ENCODE measurements at regions not wholly inside any gene's neighbourhood (a gene's known extent, or its start where the extent isn't known, plus 50 kb on each side); places are given as distances from the start of the nearest gene placed in this dataset.
"Not testable (repeated sequence)": the region's sequence is repeated elsewhere in the genome, so short reads cannot be mapped to it uniquely, and the experiment has no call there.

GRCh38 chr2:216981951-216982350 lies 122.1 kb upstream of the TNP1 start:
- H3K27me3 ChIP-seq (ENCODE audit: control insufficient read depth in 1 of 2, insufficient read depth in 2 of 2, low read length in 2 of 2); H3K27ac ChIP-seq (ENCODE audit: low read depth, low read length); H3K36me3 ChIP-seq (ENCODE audit: insufficient read depth, low read length); H3K9me3 ChIP-seq (ENCODE audit: low read length); H3K9ac ChIP-seq (ENCODE audit: low read length); H3K4me1 ChIP-seq (ENCODE audit: insufficient read depth, low read length); H3K4me3 ChIP-seq (ENCODE audit: low read depth in 1 of 2, low read length in 2 of 2): not testable (repeated sequence)

- H3K9ac ChIP-seq (ENCODE audit: low read length); H3K4me3 ChIP-seq (ENCODE audit: low read depth in 1 of 2, low read length in 2 of 2); H3K27me3 ChIP-seq (ENCODE audit: control insufficient read depth in 1 of 2, insufficient read depth in 2 of 2, low read length in 2 of 2); H3K9me3 ChIP-seq (ENCODE audit: low read length); H3K36me3 ChIP-seq (ENCODE audit: insufficient read depth, low read length); H3K4me1 ChIP-seq (ENCODE audit: insufficient read depth, low read length); H3K27ac ChIP-seq (ENCODE audit: low read depth, low read length): not testable (repeated sequence)
Measured at GRCh38 chr2:216980510-216980909, 120.6 kb upstream of the TNP1 start.

- no peak overlapping the region for H3K9ac ChIP-seq (ENCODE audit: low read length)
- no peaks in the 10 kb centered on the region for H3K9me3 ChIP-seq (ENCODE audit: low read length)
- no peak overlapping the region for H3K27ac ChIP-seq (ENCODE audit: low read depth, low read length)
- peaks cover 21% of the 10 kb centered on the region for H3K4me1 ChIP-seq (ENCODE audit: insufficient read depth, low read length)
- peak overlapping the region in 1 of 2 donors; percentile 10 for H3K4me3 ChIP-seq (ENCODE audit: low read depth in 1 of 2, low read length in 2 of 2)
- no peaks in the 10 kb centered on the region for H3K27me3 ChIP-seq (ENCODE audit: control insufficient read depth in 1 of 2, insufficient read depth in 2 of 2, low read length in 2 of 2)
- H3K36me3 ChIP-seq (ENCODE audit: insufficient read depth, low read length): no peaks in the 10 kb centered on the region
Measured at GRCh38 chr2:216974321-216975302, 114.7 kb upstream of the TNP1 start.

GRCh38 chr2:216971593-216971992 lies 111.7 kb upstream of the TNP1 start:
- Histone ChIP-seq H3K9me3 (ENCODE audit: low read length) (no peaks in the 10 kb centered on the region), H3K27me3 (ENCODE audit: control insufficient read depth in 1 of 2, insufficient read depth in 2 of 2, low read length in 2 of 2) (no peaks in the 10 kb centered on the region), H3K36me3 (ENCODE audit: insufficient read depth, low read length) (no peaks in the 10 kb centered on the region), H3K9ac (ENCODE audit: low read length) (no peak overlapping the region), H3K27ac (ENCODE audit: low read depth, low read length) (no peak overlapping the region), H3K4me3 (ENCODE audit: low read depth in 1 of 2, low read length in 2 of 2) (no peak overlapping the region), H3K4me1 (ENCODE audit: insufficient read depth, low read length) (peaks cover 21% of the 10 kb centered on the region)

- Histone ChIP-seq H3K9me3 (ENCODE audit: low read length) (no peaks in the 10 kb centered on the region), H3K4me3 (ENCODE audit: low read depth in 1 of 2, low read length in 2 of 2) (no peak overlapping the region), H3K4me1 (ENCODE audit: insufficient read depth, low read length) (peaks cover 16% of the 10 kb centered on the region), H3K9ac (ENCODE audit: low read length) (no peak overlapping the region), H3K27ac (ENCODE audit: low read depth, low read length) (no peak overlapping the region), H3K36me3 (ENCODE audit: insufficient read depth, low read length) (no peaks in the 10 kb centered on the region), H3K27me3 (ENCODE audit: control insufficient read depth in 1 of 2, insufficient read depth in 2 of 2, low read length in 2 of 2) (no peaks in the 10 kb centered on the region)
Measured at GRCh38 chr2:216970359-216970915, 110.6 kb upstream of the TNP1 start.

- Histone ChIP-seq H3K36me3 (ENCODE audit: insufficient read depth, low read length) (no peaks in the 10 kb centered on the region), H3K4me3 (ENCODE audit: low read depth in 1 of 2, low read length in 2 of 2) (no peak overlapping the region), H3K4me1 (ENCODE audit: insufficient read depth, low read length) (no peaks in the 10 kb centered on the region), H3K9me3 (ENCODE audit: low read length) (no peaks in the 10 kb centered on the region), H3K9ac (ENCODE audit: low read length) (no peak overlapping the region), H3K27ac (ENCODE audit: low read depth, low read length) (no peak overlapping the region), H3K27me3 (ENCODE audit: control insufficient read depth in 1 of 2, insufficient read depth in 2 of 2, low read length in 2 of 2) (no peaks in the 10 kb centered on the region)
Measured at GRCh38 chr2:216967889-216968288, 108.0 kb upstream of the TNP1 start.

- Histone ChIP-seq H3K27ac (ENCODE audit: low read depth, low read length) (no peak overlapping the region), H3K4me3 (ENCODE audit: low read depth in 1 of 2, low read length in 2 of 2) (no peak overlapping the region), H3K9ac (ENCODE audit: low read length) (no peak overlapping the region), H3K27me3 (ENCODE audit: control insufficient read depth in 1 of 2, insufficient read depth in 2 of 2, low read length in 2 of 2) (no peaks in the 10 kb centered on the region), H3K4me1 (ENCODE audit: insufficient read depth, low read length) (no peaks in the 10 kb centered on the region), H3K36me3 (ENCODE audit: insufficient read depth, low read length) (no peaks in the 10 kb centered on the region), H3K9me3 (ENCODE audit: low read length) (no peaks in the 10 kb centered on the region)
Measured at GRCh38 chr2:216960671-216961268, 100.9 kb upstream of the TNP1 start.

- H3K9me3 ChIP-seq (ENCODE audit: low read length): no peaks in the 10 kb centered on the region
- H3K4me1 ChIP-seq (ENCODE audit: insufficient read depth, low read length): no peaks in the 10 kb centered on the region
- H3K27me3 ChIP-seq (ENCODE audit: control insufficient read depth in 1 of 2, insufficient read depth in 2 of 2, low read length in 2 of 2): no peaks in the 10 kb centered on the region
- H3K36me3 ChIP-seq (ENCODE audit: insufficient read depth, low read length): no peaks in the 10 kb centered on the region
- H3K4me3 ChIP-seq (ENCODE audit: low read depth in 1 of 2, low read length in 2 of 2): no peak overlapping the region
- no peak overlapping the region for H3K27ac ChIP-seq (ENCODE audit: low read depth, low read length)
- no peak overlapping the region for H3K9ac ChIP-seq (ENCODE audit: low read length)
Measured at GRCh38 chr2:216959433-216959832, 99.6 kb upstream of the TNP1 start.

GRCh38 chr2:216956820-216957493 lies 97.1 kb upstream of the TNP1 start:
- Histone ChIP-seq H3K27me3 (ENCODE audit: control insufficient read depth in 1 of 2, insufficient read depth in 2 of 2, low read length in 2 of 2) (no peaks in the 10 kb centered on the region), H3K27ac (ENCODE audit: low read depth, low read length) (no peak overlapping the region), H3K9me3 (ENCODE audit: low read length) (no peaks in the 10 kb centered on the region)

GRCh38 chr2:216951171-216951570 lies 91.3 kb upstream of the TNP1 start:
- Histone ChIP-seq H3K9me3 (ENCODE audit: low read length) (no peaks in the 10 kb centered on the region), H3K27me3 (ENCODE audit: control insufficient read depth in 1 of 2, insufficient read depth in 2 of 2, low read length in 2 of 2) (no peaks in the 10 kb centered on the region), H3K4me1 (ENCODE audit: insufficient read depth, low read length) (no peaks in the 10 kb centered on the region)

More at GRCh38 chr2:216956820-216957493, 97.1 kb upstream of the TNP1 start:
- Histone ChIP-seq H3K9ac (ENCODE audit: low read length) (no peak overlapping the region), H3K4me3 (ENCODE audit: low read depth in 1 of 2, low read length in 2 of 2) (no peak overlapping the region), H3K36me3 (ENCODE audit: insufficient read depth, low read length) (no peaks in the 10 kb centered on the region), H3K4me1 (ENCODE audit: insufficient read depth, low read length) (no peaks in the 10 kb centered on the region)

GRCh38 chr2:216950547-216950946 lies 90.7 kb upstream of the TNP1 start:
- H3K4me1 ChIP-seq (ENCODE audit: insufficient read depth, low read length): no peaks in the 10 kb centered on the region
- H3K9ac ChIP-seq (ENCODE audit: low read length): no peak overlapping the region
- no peak overlapping the region for H3K4me3 ChIP-seq (ENCODE audit: low read depth in 1 of 2, low read length in 2 of 2)
- H3K9me3 ChIP-seq (ENCODE audit: low read length): no peaks in the 10 kb centered on the region
- H3K27ac ChIP-seq (ENCODE audit: low read depth, low read length): no peak overlapping the region
- H3K27me3 ChIP-seq (ENCODE audit: control insufficient read depth in 1 of 2, insufficient read depth in 2 of 2, low read length in 2 of 2): no peaks in the 10 kb centered on the region
- no peaks in the 10 kb centered on the region for H3K36me3 ChIP-seq (ENCODE audit: insufficient read depth, low read length)

More at GRCh38 chr2:216951171-216951570, 91.3 kb upstream of the TNP1 start:
- Histone ChIP-seq H3K36me3 (ENCODE audit: insufficient read depth, low read length) (no peaks in the 10 kb centered on the region), H3K9ac (ENCODE audit: low read length) (no peak overlapping the region), H3K4me3 (ENCODE audit: low read depth in 1 of 2, low read length in 2 of 2) (no peak overlapping the region), H3K27ac (ENCODE audit: low read depth, low read length) (no peak overlapping the region)

Measured in muscle layer of colon (tissue), 2 donors.